ENCODE measurements at regions not wholly inside any gene's neighbourhood (a gene's known extent, or its start where the extent isn't known, plus 50 kb on each side); places are given as distances from the start of the nearest gene placed in this dataset.
A peak's percentile ranks its signal among the peaks of the same experiment; 100 is the strongest.
"Not testable (repeated sequence)": the region's sequence is repeated elsewhere in the genome, so short reads cannot be mapped to it uniquely, and the experiment has no call there.

GRCh38 chr2:77578354-77578753 is 56.2 kb upstream of the LRRTM4 start:
- DNase-seq (ENCODE audit: low read depth), result peak; percentile 16

- no peak for DNase-seq (ENCODE audit: low read depth)
Measured at GRCh38 chr2:77579076-77579769, 57.0 kb upstream of the LRRTM4 start.

- no peak for DNase-seq (ENCODE audit: low read depth)
Measured at GRCh38 chr2:77588438-77588837, 66.3 kb upstream of the LRRTM4 start.

DNA sequence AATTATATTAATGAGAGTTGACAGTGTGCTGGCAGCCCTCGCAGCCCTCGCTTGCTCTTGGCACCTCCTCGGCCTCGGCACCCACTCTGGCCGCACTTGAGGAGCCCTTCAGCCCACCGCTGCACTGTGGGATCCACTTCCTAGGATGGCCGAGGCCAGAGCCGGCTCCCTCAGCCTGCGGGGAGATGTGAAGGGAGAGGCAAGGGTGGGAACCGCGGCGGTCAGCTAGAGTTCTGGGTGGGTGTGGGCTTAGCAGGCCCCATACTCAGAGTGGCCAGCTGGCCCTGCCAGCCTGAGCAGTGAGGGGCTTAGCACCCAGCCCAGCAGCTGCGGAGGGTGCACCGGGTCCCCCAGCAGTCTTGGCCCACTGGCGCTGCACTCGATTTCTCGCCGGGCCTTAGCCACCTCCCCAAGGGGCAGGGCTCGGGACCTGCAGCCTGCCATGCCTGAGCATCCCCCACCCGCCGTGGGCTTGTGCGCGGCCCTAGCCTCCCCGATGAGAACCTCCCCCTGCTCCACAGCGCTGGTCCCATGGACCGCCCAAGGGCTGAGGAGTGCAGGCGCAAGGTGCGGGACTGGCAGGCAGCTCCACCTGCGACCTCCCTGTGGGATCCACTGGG is 68.2 kb upstream of the LRRTM4 start:
- DNase-seq (ENCODE audit: low read depth), result no peak

- DNase-seq (ENCODE audit: low read depth), result not testable (repeated sequence)
Measured at GRCh38 chr2:77592955-77593354, 70.8 kb upstream of the LRRTM4 start.

- no peak for DNase-seq (ENCODE audit: low read depth)
Measured at GRCh38 chr2:77602771-77603170, 80.6 kb upstream of the LRRTM4 start.

- no peak for DNase-seq (ENCODE audit: low read depth)
Measured at GRCh38 chr2:77604953-77605929, 83.1 kb upstream of the LRRTM4 start.

GRCh38 chr2:77608510-77608909 is 86.3 kb upstream of the LRRTM4 start:
- DNase-seq (ENCODE audit: low read depth), result no peak

DNA sequence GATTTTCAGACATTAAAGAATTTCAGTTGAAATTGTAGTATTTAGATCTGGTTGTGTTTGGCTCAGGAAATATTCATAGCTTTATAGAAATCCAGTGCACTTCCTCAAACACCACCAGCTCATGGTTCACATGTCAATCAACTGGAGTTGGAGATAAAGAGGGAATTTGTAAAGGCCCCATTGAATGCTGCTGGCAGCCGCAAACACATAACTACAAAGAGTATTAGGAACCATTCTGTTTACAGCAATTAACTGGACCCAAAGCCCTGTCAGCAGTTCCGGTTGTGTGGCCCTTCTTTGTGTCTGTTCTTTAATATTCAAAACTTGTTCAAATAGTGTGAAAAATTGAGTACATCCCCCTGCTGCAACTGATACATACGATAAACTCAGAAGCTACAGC is 107.4 kb upstream of the LRRTM4 start:
- DNase-seq (ENCODE audit: low read depth), result no peak

DNA sequence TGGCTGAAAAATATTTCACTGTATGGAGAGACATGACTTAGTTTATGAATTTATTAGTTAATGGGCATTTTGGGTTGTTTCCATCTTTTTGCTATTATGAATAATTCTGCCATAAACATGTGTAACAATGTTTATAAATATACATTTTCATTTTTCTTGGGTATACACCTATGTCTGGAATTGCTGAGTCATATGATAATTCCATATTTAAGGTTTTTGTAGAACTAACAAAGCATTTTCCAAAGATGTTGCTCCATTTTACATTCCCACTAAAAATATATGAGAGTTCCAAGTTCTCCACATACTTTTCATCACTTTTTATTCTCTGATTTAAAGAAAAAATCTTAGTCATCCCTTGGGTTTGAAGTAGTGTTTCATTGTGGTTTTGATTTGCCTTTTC is 108.8 kb upstream of the LRRTM4 start:
- no peak for DNase-seq (ENCODE audit: low read depth)

- no peak for DNase-seq (ENCODE audit: low read depth)
Measured at GRCh38 chr2:77633601-77634000, 111.4 kb upstream of the LRRTM4 start.

DNA sequence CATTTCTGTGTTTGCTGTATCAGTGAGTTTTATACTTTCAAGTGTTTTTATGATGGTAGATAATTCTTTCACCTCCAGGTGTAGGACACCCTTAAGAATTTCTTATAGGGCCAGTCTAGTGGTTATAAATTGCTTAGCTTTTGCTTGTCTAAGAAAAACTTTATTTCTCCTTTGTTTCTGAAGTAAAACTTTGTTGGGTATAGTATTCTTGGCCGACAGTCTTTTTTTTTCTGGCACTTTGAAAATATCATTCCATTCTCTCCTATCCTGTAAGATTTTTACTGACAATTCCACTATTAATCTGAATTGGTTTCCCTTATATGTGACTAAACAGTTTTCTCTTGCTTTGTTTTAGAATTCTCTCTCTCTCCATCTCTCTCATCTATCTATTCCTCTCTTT is 118.7 kb upstream of the LRRTM4 start:
- no peak for DNase-seq (ENCODE audit: low read depth)

GRCh38 chr2:77642339-77642738 is 120.2 kb upstream of the LRRTM4 start:
- no peak for DNase-seq (ENCODE audit: low read depth)

DNA sequence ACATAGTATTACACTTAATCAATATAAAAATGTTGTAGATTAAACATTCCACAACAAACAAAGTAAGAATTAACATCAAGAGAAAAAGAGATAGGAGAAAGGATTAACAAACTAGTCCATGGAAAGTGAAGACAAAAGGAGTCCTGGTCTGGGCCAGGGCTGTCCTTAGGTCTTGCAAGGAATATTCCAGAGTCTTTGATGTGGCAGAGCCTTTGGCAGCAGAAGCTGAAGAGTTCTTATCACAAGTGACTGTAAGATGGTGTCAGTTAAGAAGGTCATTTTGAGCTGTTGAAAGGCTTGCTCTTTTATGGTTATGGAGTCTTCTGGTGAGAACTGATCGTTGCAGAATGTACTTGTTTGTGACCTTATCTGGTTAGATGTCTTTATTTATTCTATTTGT is 127.7 kb upstream of the LRRTM4 start:
- no peak for DNase-seq (ENCODE audit: low read depth)

GRCh38 chr2:77652499-77652898 is 130.3 kb upstream of the LRRTM4 start:
- no peak for DNase-seq (ENCODE audit: low read depth)

GRCh38 chr2:77664491-77664890 is 142.3 kb upstream of the LRRTM4 start:
- no peak for DNase-seq (ENCODE audit: low read depth)

DNA sequence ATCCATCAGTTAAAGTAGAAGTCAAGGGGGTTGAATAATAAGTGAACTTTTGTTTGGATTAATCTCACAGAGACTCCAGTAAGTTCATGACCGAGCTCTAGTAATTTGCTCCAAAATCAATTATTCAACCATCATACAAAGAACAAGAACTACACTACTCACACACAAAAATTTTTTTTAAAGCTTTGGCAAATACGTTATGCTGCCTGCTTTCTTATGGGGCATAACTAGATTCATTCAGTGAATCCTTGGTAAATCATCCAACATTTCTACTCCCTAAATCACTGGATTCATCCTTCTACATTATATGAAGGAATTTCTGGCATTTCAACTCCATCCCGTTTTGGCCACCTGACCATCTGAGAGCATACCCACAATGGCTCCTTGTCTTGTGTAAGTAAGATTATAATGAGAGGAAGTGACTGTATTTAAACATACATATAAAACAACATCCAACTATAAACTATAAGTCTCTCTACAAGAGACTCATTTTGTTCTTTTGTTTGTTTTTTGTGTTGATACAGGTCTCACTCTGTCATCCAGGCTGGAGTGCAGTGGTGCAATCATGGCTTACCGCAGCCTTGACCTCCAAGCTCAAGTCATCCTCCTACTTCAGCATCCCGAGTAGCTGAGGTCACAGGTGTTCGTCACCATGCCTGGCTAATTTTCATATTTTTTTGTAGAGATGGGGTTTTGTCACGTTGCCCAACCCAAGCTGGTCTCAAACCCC is 144.2 kb upstream of the LRRTM4 start:
- DNase-seq (ENCODE audit: low read depth), result no peak

DNA sequence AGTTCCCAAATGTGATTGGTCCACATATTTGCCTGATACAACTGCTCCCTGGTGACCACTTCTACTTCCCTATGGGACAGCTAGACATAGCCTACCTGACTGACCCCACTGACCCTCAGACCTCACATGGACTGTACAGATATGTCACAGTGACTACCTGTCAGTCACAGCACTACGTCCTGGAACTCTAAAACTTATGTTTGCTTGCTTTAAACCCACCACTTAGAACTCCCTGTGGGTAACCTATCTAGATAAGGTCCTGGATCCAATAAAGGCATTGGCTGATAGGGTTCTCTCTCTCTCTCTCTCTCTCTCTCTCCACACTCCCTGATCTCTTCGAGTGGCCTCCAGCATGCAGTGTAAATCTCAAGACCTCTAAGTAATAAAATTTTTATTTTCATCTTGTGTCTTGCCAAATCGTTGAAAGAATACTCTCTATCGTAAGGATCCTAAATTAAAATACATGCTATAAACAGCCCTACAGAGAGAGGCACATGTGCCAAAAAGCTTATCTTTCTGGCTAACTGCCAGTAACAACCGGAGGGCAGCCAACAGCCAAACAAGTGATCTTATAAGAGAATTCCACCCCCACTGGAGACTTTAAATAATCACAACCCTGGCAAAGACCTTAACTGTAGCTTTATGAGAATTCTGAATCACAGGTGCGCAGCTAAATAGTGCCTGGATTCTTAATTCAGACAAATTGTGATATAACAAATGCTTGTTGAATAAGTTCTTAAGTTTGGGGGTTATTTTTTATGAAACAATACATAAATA is 162.6 kb upstream of the LRRTM4 start:
- not testable (repeated sequence) for DNase-seq (ENCODE audit: low read depth)

GRCh38 chr2:77712601-77713000 is 190.4 kb upstream of the LRRTM4 start:
- DNase-seq (ENCODE audit: low read depth), result no peak

DNA sequence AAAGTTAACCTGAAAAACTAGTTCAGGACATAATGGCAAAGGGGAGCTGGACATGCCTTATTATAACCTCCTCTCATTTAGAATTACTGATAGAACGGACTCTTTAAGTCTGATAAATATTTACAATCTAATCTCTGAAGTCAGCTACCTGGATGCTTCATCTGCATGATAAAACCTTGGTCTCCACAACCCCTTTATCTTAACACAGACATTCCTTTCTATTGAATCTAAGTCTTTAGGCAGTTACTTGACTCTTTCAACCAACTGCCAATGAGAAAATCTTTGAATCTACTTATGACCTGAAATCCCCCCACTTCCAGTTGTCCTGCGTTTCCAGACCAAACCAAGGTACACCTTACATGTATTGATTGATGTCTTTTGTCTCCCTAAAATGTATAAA is 191.2 kb upstream of the LRRTM4 start:
- no peak for DNase-seq (ENCODE audit: low read depth)

DNA sequence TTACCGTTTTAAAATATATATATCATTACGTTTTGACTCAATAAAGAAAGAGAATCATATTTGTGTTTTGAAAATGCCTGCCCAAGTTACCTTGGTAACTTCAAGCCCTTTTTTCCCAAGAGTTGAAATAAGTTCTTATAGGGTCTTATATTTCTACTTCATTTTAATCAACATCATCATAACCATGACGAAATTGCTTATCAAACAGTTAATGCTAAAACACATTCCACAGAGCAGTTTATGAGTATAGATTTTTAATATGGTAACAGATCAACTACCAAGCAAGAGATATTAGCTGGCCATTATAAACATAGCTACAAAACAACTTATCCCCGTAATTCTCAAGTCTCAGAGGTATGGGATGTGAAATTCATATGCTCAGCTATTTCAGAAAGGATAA is 197.9 kb upstream of the LRRTM4 start:
- no peak for DNase-seq (ENCODE audit: low read depth)
